NOMO-1 treated with dmso at 0.1 percent for 144 hours (cell line): ENCODE measurements at regions not wholly inside any gene's neighbourhood (a gene's known extent, or its start where the extent isn't known, plus 50 kb on each side); places are given as distances from the start of the nearest gene placed in this dataset.
"Not testable (repeated sequence)": the region's sequence is repeated elsewhere in the genome, so short reads cannot be mapped to it uniquely, and the experiment has no call there.

Experiments
- DNase-seq: peaks from one replicate; lab custom pipeline; 2025; ENCODE audit not compliant: unreplicated experiment; lab: John Stamatoyannopoulos, UW

DNA sequence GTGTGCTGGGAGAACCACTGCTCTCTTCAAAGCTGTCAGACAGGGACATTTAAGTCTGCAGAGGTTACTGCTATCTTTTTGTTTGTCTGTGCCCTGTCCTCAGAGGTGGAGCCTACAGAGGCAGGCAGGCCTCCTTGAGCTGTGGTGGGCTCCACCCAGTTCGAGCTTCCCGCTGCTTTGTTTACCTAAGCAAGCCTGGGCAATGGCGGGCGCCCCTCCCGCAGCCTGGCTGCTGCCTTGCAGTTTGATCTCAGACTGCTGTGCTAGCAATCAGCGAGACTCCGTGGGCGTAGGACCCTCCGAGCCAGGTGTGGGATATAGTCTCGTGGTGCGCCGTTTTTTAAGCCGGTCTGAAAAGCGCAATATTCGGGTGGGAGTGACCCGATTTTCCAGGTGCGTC, 164.0 kb downstream of the HRH4 start:
- DNase-seq: not testable (repeated sequence)

DNA sequence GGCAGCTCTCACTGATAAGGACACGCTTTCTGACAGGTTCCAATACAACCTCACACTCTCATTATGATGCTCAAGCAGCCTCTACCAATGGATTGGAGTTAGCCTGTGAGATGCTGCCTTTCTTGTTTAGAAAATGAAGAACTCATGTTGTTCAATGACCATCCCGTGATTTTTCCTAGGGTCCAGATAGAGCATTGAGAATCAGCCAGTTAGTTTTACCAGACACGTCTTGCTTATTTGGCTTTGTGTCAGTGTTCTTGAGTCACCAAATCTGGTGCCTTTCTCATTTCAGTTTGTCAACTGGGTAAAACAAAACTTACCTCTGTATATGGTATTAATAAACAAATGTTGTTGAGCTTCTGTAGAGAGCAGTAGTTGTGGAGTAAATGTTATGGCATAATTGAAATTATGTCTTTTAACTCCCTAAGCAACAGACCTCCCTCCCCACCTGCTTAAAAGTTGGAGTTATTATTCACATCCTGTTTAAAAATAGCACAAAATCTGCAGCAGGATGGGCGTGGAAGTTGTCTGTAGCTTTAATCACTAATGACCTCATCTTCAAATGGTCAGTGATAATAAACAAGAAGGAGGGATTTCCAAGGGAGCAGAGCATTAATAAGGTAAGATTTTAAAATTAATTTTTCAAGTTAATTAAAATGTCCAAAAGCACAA, 167.3 kb downstream of the HRH4 start:
- DNase-seq: no peak

- no peak for DNase-seq
Observed at GRCh38 chr18:24628326-24628725, 167.9 kb downstream of the HRH4 start.

DNA sequence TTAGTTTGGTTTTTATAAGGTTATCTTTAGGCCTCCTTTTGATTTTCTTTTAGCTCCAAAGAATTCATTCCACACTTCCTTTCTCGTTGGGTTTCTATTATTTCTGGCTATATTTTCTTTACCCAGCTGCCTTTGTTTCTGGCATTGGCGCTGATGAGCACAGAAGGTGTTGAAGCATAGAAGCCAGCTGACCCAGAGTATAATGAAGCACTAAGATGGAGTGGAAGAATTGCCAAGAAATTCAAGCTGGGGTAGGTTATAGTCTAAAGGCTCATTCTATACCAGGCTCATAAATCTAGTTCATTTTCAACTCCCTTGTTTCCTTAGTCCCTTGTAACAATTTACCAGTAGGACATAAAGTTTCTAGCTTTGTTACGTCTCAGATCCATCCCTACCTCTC, 169.5 kb downstream of the HRH4 start:
- no peak for DNase-seq

DNA sequence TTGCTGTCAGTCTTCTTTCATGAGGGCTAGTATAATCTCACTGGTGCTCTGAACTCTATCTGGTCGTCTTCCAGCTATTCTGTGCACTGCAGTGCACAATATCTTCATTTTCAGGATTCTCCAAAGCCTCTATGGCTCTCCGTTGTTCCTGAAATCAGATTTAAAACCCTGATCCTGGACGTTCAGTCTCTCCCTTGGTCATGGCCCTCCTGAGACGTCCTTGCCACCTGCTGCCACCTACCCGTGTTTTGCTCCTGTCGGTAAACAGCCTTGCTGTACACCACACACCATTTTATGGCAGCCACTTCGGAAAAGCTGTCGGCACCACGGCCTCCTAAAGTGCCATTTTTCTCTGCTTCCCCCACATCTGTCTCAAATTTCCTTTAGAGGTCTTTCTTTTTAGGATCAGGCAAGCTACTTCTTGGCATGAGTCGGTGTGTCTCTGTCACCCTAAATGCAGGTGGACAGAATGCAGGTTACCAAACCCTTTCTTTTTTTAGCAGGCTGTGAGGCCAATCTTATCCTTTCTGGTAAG, 170.0 kb downstream of the HRH4 start:
- DNase-seq: no peak

DNA sequence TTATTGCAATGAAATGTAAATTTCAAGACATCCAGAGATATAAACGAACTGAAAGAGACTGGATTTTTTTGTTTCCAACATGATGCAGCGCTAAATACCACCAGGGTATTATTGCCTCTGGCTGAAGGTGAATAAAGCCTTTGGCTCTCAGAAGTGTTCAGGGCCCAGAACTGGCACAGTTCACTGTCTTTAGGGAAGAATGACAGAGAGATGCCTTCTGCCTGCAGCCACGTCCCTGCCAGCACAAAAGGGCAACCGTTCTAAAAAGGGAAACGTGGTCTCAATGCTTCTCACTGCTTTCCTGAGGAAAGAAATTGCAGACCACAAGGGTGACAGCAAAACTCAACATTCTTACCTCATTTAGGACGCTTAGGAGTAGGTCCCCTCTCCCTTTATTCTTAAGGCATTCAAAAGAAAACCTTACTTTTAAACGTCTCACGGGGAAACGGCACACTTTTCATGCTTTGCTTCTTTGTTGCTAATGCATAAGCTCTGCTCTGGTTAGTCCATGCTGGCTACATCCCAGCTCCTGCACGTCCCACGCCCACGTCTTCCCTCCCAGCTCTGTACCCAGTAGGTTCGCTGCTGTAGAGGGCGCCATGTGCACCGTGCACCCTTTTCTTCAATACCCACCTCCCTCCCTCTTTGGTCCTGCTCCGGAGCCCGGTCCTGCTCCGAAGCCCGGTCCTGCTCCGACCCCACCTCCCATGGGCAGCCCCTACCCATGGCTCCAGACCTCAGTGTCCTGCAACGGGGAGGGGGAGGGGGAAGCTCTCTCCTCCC, 171.0 kb downstream of the HRH4 start:
- no peak for DNase-seq

GRCh38 chr18:24632158-24632988, 171.9 kb downstream of the HRH4 start:
- no peak for DNase-seq

GRCh38 chr18:24633121-24633520, 172.7 kb downstream of the HRH4 start:
- DNase-seq: no peak

DNA sequence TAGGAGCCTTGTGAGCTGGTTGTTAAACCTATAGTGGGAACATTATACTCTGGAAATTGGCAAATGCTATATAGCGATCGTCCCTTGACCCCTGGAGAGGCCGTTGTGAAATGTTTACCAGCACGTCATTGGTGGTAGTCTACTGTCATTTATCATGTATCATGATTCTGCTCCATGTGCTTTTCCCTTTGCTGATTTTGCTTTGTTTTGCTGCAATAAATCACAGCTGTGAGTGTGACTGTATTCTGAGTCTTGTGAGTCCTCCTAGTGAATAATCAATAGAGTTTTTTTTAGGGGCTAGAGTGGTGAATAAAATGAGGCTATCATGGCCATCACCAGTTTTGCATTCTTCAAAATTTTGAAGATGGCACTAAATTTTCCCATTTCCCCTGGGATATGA, 189.1 kb downstream of the HRH4 start:
- no peak for DNase-seq

GRCh38 chr18:24651434-24651833, 191.0 kb downstream of the HRH4 start:
- DNase-seq: no peak

DNA sequence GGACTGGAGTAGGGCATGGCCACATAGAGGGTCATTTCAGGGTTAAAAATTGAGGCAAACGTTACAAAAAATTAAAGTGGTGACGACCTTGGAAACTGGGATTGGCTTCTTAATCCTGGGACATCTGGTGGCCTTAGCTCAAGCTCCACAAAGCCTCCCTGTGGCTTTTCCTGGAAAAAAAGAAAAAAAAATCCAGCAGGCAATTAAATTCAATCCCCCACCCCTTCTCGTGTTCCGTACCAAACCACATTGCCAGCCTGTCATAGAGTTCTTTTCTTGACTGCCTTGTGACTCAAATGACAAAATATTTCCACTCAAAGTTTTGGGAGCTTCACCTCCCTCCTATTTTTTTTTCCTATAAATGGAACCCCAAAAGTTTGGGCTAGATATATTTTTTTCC, 195.6 kb downstream of the HRH4 start:
- no peak for DNase-seq

DNA sequence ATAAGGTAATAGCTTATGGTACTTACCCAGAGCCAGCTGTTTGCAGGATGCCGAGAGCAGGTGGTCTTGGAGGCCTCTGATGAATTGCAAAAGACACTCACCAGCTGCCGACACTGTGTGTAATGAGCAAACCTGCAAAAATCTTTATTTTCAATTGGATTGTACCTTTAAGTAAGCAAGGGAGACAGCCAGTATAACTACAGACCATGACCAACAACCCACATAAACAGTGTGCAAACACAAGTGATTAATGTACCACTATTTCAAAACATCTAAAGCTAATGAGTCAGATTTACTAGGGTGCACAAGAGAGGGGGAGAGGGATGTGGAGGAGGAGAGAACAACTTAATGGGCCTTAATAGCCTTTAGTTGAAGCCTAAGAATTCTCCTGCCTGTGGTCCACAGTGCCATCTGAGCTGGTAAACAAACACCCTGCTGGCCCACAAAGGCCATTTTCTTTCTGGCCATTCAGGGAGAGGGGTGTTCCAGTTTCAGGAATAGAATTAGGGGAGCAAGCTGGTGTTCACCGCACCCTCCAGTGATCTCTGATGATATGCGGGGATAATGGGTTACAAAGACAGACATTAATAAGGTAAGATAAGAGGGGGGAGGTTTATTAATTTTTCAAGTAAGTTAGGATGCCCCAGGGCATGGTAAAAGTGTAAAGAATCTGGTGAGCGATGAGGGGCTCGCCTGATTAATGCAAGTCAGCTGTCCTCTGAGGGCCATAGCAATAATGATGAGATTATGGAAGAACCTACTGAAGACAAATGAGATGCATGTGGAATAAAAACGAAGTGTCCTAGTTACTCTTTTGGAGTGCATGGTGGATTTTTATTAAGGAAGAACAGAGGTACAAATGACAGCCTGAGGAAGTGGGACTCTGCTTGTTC, 196.4 kb downstream of the HRH4 start:
- no peak for DNase-seq

DNA sequence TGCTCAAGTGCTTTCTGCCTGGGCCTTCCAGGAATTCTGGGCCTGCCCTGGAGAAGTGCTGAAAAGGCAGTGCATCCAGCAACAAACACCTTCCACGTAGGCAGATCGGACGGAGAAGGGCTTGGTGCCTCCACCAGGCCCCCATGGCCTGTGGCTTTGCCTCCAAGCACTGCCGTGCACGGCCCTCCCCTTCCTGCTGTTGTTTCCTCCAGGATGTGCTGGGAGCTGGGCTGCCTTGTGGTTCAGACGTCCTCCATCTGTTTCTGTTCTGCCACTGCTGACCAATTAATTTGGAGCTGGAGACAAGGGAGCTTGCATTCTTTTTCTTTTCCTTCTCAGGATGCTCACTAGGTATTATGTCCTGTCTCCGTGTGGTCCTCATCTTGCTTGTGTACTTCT, 197.0 kb downstream of the HRH4 start:
- DNase-seq: no peak

GRCh38 chr18:24658302-24658701, 197.9 kb downstream of the HRH4 start:
- no peak for DNase-seq

DNA sequence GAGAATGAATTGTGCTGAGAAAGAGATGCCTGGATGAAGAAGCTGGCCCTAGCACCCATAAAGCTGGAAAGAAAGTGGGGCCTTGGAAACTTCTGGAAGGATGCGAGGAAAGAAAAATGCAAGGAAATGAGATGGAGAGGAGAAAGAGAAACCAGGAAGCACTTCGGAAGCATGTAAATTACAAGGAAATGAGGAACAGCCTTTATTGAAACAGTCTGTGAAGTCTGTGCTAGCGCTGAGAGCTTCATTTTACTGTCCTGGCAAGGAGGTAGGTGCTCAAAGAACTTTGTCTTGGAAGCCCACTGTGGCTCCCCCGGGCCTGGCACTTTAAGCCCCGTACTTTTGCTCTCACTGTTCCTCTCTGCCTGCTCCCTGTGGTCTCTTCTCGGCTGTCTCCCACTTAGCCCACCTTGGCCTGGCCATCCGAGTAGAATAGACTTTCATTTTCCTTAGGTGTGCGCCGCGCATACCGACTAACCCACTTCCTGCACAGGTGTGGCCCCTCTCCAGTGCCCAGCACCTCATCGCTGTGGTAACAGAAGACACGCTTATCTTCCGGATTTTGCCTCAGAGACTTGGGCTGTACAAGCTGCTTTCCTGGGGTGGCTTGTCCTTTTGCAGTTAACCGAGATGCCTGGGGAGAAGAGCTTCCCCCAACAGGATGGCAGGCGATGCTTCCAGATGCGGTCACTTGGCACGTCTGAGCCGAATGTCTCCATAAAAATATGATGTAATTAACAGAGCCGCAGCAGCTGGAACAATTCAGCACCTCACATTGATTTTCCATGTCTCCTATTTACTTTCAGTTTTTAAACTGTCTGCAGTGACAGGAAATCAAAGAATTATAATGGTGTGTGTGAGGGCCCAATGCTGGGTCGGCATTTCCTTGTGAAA, 199.6 kb downstream of the HRH4 start:
- no peak for DNase-seq

GRCh38 chr18:24660956-24661355, 200.5 kb downstream of the HRH4 start:
- no peak for DNase-seq

- no peak for DNase-seq
Observed at GRCh38 chr18:24662412-24662821, 202.0 kb downstream of the HRH4 start.

DNA sequence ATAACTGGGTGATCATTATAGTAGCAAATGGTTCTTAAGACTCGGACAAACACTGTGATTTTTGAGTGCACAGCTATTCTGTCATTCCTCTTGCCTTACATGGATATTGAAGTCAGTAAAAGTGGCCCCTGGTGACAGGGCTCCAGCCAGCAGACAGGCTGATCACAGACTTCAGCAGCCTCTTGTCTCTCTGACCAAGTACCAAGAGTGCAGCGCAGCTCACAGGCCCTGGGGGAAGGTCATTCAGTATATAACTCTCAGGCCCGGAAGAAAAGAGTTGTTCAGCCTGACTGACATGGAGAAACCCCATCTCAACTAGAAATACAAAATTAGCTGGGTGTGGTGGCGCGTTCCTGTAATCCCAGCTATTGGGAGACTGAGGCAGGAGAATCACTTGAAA, 202.6 kb downstream of the HRH4 start:
- DNase-seq: no peak

DNA sequence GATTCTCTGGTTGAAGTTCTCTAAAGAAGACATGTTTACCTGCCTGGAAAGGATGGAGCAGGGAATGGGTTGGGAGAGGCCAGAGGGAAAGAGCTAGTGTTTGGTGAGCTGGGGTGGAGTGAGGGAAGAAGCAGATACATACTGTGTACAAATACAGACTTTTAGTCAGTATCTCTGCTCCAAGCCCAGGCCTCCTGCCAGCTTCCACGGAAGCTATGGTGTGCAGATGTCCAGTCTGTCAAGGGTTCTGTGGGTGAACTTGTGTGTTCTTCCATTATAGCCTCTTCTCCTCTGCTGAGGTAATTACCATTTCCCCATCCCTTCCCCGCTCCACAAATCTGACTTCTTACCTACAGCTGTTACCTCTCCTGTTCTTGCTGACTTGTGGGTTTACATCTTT, 208.6 kb downstream of the HRH4 start:
- no peak for DNase-seq

DNA sequence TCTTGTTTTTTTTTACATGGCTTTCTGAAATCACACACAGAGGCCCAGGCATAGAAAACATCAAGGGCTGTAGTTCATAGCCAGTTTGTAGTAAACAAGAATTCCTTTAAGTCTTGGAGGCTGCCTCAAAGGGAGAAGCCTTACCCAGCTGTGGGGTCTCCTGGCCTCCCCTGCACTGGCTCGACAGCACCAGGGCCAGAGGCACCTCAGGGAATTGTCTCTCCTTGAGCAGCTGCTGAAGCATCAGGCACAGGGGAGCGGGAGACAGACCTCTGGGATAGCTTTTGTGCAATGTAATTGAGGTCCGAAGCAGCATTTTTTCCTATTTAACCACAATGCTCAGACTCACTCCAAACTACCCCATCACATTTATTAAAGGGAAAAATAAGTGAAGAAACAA, 209.1 kb downstream of the HRH4 start:
- DNase-seq: no peak
